Right cardiac atrium (tissue), 5 donors: ENCODE measurements at regions not wholly inside any gene's neighbourhood (a gene's known extent, or its start where the extent isn't known, plus 50 kb on each side); places are given as distances from the start of the nearest gene placed in this dataset.

ENCODE experiments used
- ATAC-seq, 2 donors: fragments of 200-7000 bp; cut with Tn5 transposase; one replicate each; pipeline versions ENCODE4 v1.8.0 to v1.9.1; 2020; ENCODE audit warnings: moderate library complexity in 2 of 2, mild to moderate bottlenecking in 1 of 2
- DNase-seq, 3 donors: peaks; one replicate each; pipeline ENCODE4 v3.0.0-alpha.2; 2020
- H3K27ac ChIP-seq: one replicate; pipeline ENCODE4 v1.5.1; 2013; ENCODE audit warnings: mild to moderate bottlenecking, low read length, control low read depth, moderate library complexity
- H3K27me3 ChIP-seq: one replicate; pipeline ENCODE4 v1.6.1; 2013; ENCODE audit not compliant: control insufficient read depth, insufficient read depth
- H3K4me1 ChIP-seq: one replicate; pipeline ENCODE4 v1.6.1; 2013; ENCODE audit warnings: low read length; ENCODE audit not compliant: control insufficient read depth, insufficient read depth
- H3K4me3 ChIP-seq: one replicate; pipeline ENCODE4 v1.5.1; 2013; ENCODE audit warnings: low read length, control low read depth
- H3K9me3 ChIP-seq: one replicate; pipeline ENCODE4 v1.6.1; 2013; ENCODE audit warnings: low read length; ENCODE audit not compliant: control insufficient read depth
- WGBS: extraction: QIAGEN DNeasy Blood & Tissue Kit; methylation state at CpG from one replicate; pipeline ENCODE4 v1.1.7; 2013; 5-methylcytosine and 5-hydroxymethylcytosine counted together
- intact Hi-C, 4 donors: fragments of 100-400 bp; cut with DNase I; formaldehyde crosslinking; loops; one replicate each; pipeline versions ENCODE4 v1.11.0 to v1.14.0; 2022 to 2023
- donor health status: healthy with polysubstance abuse.
- donor health status: DM: no; HTN: yes; CAD: no.
- donor health status: DM: no; HTN: no; CAD: no.
- donor health status: DM: no; HTN: yes; CAD: no; lungs with severe emphysema.
- donor health status: DM: yes; HTN: yes; CAD: no.

- no peaks in the 10 kb centered on the region for H3K27me3 ChIP-seq
- H3K4me1 ChIP-seq = no peaks in the 10 kb centered on the region
- intact Hi-C loops = loop anchor here (5.0 kb wide), 2 partner anchors 396 to 401 kb away; partner anchors contain the start of gene MN1 (in 3 of the 4)
- ATAC-seq (peak; percentile 74 to 81), DNase-seq (peak; percentile 64 to 87 (median 84))
- 58% methylated on average over 10 of the region's 10 CpGs for WGBS
- no peaks in the 10 kb centered on the region for H3K9me3 ChIP-seq
- no peak overlapping the region for H3K27ac ChIP-seq
- H3K4me3 ChIP-seq = no peak overlapping the region
These were observed 395.7 kb downstream of the MN1 start for GRCh38 chr22:27405672-27406388.

DNA sequence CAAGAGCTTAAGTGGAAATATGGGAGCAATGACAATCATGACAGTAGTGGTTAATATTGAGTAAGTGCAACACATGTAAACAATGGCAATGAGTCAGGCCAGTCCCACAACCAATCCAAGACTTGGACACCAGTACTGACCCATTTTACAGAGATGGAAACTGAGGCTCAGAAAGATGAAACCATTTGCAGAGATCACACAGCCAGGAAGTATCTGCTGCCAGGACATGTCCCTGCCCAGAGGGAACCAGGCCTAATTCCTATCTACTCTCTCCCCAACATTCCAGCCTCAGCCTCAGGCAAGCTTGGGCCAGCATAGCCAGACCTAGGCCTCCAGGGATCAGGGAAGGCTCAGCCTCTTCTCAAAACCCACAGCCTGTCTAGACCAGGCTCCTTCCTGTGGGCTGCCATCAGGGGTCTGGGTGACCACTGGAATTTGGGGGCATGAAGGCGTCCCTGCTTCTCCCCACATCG is 395.1 kb downstream of the MN1 start:
- no peaks in the 10 kb centered on the region for H3K27me3 ChIP-seq
- peak in 1 of 2 donors; percentile 22 for ATAC-seq

DNA sequence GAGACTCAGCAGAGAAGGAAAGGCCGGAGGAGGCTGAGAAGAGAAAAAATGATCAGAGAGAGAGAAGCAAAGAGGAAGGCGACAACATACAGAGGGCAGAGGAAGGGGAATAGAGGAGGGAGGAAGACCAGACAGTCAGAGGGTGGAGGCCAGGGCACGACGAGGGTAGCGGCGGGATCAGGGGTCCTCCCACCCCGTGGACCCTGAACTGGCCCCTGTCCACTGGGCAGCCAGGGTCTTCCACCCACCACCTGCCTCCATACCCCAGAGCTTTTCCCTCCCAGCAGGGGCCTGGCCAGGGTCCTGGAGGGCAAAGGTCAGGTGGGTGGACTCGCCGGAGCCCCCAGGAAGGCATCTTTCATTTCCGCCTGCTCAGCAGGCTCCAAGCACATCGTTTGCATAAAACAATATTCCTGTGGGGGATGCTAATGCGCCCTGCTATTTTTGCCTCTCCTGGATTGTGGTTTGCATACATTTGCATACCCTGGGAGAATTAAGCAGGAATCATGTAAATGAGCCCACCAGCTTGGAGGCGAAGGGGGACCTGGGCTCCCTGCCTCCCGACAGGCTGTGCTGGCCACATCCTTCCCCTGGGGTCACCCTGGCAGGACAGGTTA is 394.1 kb downstream of the MN1 start:
- intact Hi-C loops = loop anchor here (5.0 kb wide), 2 partner anchors 395 to 400 kb away; partner anchors contain the start of gene MN1 (in 3 of the 4)
- DNase-seq = no peak
- Histone ChIP-seq H3K4me1 (no peaks in the 10 kb centered on the region), H3K9me3 (no peaks in the 10 kb centered on the region), H3K27me3 (no peaks in the 10 kb centered on the region), H3K4me3 (no peak overlapping the region), H3K27ac (no peak overlapping the region)
- no peak for ATAC-seq
- 73% methylated on average over 14 of the region's 14 CpGs for WGBS

More for the DNA sequence above, 395.1 kb downstream of the MN1 start:
- Histone ChIP-seq H3K4me1 (no peaks in the 10 kb centered on the region), H3K4me3 (no peak overlapping the region), H3K27ac (no peak overlapping the region), H3K9me3 (no peaks in the 10 kb centered on the region)
- WGBS = 98% methylated on average over 2 of the region's 2 CpGs
- intact Hi-C loops = loop anchor here (5.0 kb wide), 2 partner anchors 396 to 401 kb away; partner anchors contain the start of gene MN1 (in 3 of the 4)
- DNase-seq = no peak

DNA sequence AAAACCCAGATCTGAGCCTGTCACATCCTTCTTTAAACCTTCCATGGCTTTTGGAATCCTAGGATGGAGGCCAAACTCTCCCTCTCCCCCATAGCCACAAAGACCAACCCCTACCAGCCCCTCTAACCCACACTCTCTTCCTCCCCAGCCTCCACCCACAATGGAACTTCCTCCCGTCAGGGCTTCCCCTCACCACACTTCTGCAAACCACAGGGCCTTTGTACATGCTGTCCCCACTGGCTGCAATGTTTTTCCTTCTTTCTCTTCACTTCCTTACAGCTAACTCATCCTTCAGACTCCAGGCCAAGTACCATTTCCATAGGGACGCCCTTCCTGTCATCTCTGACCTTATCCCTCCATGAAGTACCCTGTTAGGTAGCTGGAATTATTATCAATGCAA is 393.5 kb downstream of the MN1 start:
- Histone ChIP-seq H3K4me3 (no peak overlapping the region), H3K4me1 (no peaks in the 10 kb centered on the region), H3K9me3 (no peaks in the 10 kb centered on the region), H3K27ac (no peak overlapping the region), H3K27me3 (no peaks in the 10 kb centered on the region)
- ATAC-seq = no peak
- intact Hi-C loops = loop anchor here (5.0 kb wide), 2 partner anchors 394 to 399 kb away; partner anchors contain the start of gene MN1 (in 3 of the 4)
- WGBS = 79% methylated on average over 2 of the region's 2 CpGs
- DNase-seq = no peak

- H3K27ac ChIP-seq = no peak overlapping the region
- no peaks in the 10 kb centered on the region for H3K9me3 ChIP-seq
- H3K4me3 ChIP-seq = no peak overlapping the region
- 81% methylated on average over 11 of the region's 11 CpGs for WGBS
- intact Hi-C loops = loop anchor here (5.0 kb wide), 2 partner anchors 393 to 398 kb away; partner anchors contain the start of gene MN1 (in 3 of the 4)
- no peak for ATAC-seq
- H3K27me3 ChIP-seq = no peaks in the 10 kb centered on the region
- no peak for DNase-seq
- no peaks in the 10 kb centered on the region for H3K4me1 ChIP-seq
These were observed 392.3 kb downstream of the MN1 start for GRCh38 chr22:27409299-27409698.

- H3K4me1 ChIP-seq = no peaks in the 10 kb centered on the region
- H3K27ac ChIP-seq = no peak overlapping the region
- intact Hi-C loops = no loop called here
- no peak for ATAC-seq
- no peak for DNase-seq
- H3K4me3 ChIP-seq = no peak overlapping the region
- 77% methylated on average over 7 of the region's 7 CpGs for WGBS
- no peaks in the 10 kb centered on the region for H3K27me3 ChIP-seq
- H3K9me3 ChIP-seq = no peaks in the 10 kb centered on the region
These were observed 388.6 kb downstream of the MN1 start for GRCh38 chr22:27412866-27413445.

GRCh38 chr22:27413702-27414101 is 387.9 kb downstream of the MN1 start:
- WGBS = 85% methylated on average over 3 of the region's 3 CpGs
- no peak overlapping the region for H3K4me3 ChIP-seq
- no peaks in the 10 kb centered on the region for H3K27me3 ChIP-seq
- no peak overlapping the region for H3K27ac ChIP-seq
- no peak for DNase-seq
- H3K4me1 ChIP-seq = no peaks in the 10 kb centered on the region
- H3K9me3 ChIP-seq = no peaks in the 10 kb centered on the region
- intact Hi-C loops = no loop called here
- ATAC-seq = no peak

- 11% methylated on average over 12 of the region's 12 CpGs for WGBS
- DNase-seq = peak in 2 of 3 donors; percentile 56 to 65
- Histone ChIP-seq H3K27ac (no peak overlapping the region), H3K4me1 (peaks cover 5% of the 10 kb centered on the region), H3K9me3 (no peaks in the 10 kb centered on the region), H3K4me3 (no peak overlapping the region), H3K27me3 (no peaks in the 10 kb centered on the region)
- ATAC-seq = no peak
- intact Hi-C loops = no loop called here
These were observed 384.8 kb downstream of the MN1 start for GRCh38 chr22:27416511-27417420.

- DNase-seq = no peak
- no peak overlapping the region for H3K4me3 ChIP-seq
- WGBS = 78% methylated on average over 5 of the region's 5 CpGs
- no peaks in the 10 kb centered on the region for H3K9me3 ChIP-seq
- ATAC-seq = no peak
- H3K27me3 ChIP-seq = no peaks in the 10 kb centered on the region
- no peak overlapping the region for H3K27ac ChIP-seq
- H3K4me1 ChIP-seq = peaks cover 5% of the 10 kb centered on the region
- intact Hi-C loops = no loop called here
These were observed 384.1 kb downstream of the MN1 start for GRCh38 chr22:27417421-27417814.

DNA sequence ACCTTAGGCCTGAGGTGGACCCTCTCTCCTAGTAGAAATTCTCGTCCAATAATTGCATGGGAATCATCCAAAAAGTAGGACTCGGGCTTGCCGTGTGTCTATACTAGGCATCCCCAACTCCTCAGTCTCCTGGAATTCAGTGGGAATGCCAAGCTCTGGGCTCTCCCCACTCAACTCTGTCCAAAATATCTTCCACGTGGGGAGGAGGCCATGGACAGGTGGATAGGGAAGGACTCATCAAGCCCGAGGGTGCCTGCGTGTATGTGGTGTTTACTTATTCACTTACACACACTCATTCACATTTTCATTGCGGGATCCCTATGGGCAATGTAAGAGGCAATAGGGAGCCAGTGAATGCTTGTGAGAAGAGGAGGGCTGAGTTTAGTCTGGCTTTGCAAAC is 383.3 kb downstream of the MN1 start:
- H3K4me1 ChIP-seq = peaks cover 5% of the 10 kb centered on the region
- H3K9me3 ChIP-seq = no peaks in the 10 kb centered on the region
- 75% methylated on average over 7 of the region's 7 CpGs for WGBS
- ATAC-seq = no peak
- intact Hi-C loops = no loop called here
- H3K4me3 ChIP-seq = no peak overlapping the region
- no peak for DNase-seq
- no peaks in the 10 kb centered on the region for H3K27me3 ChIP-seq
- H3K27ac ChIP-seq = no peak overlapping the region
